Endodermal cell (in vitro differentiated cells): ENCODE measurements at regions not wholly inside any gene's neighbourhood (a gene's known extent, or its start where the extent isn't known, plus 50 kb on each side); places are given as distances from the start of the nearest gene placed in this dataset.

Experiments
- DNase-seq: peaks from one replicate; pipeline ENCODE4 v3.0.0-alpha.2; 2017
- H3K27ac ChIP-seq: 2 replicates; pipeline ENCODE4 v1.5.1; 2013; ENCODE audit warnings: mild to moderate bottlenecking, low read depth, low read length, moderate library complexity
- H3K27me3 ChIP-seq: 2 replicates; pipeline ENCODE4 v1.6.1; 2013; ENCODE audit warnings: mild to moderate bottlenecking, low read length, moderate library complexity; ENCODE audit not compliant: insufficient read depth, control insufficient read depth, poor library complexity, severe bottlenecking
- H3K36me3 ChIP-seq: 2 replicates; pipeline ENCODE4 v1.7.0; 2013; ENCODE audit warnings: mild to moderate bottlenecking, low read length, moderate library complexity; ENCODE audit not compliant: control insufficient read depth, insufficient read depth
- H3K4me1 ChIP-seq: one replicate; pipeline ENCODE4 v1.7.0; 2013; ENCODE audit warnings: low read length; ENCODE audit not compliant: control insufficient read depth, insufficient read depth
- H3K4me3 ChIP-seq: 2 replicates; pipeline ENCODE4 v1.5.1; 2013; ENCODE audit warnings: mild to moderate bottlenecking, low read length, moderate library complexity
- H3K9ac ChIP-seq: 2 replicates; pipeline ENCODE4 v1.6.1; 2013; ENCODE audit warnings: mild to moderate bottlenecking, low read length, moderate library complexity; ENCODE audit not compliant: poor library complexity, severe bottlenecking; ENCODE audit errors: extremely low read depth
- H3K9me3 ChIP-seq: 2 replicates; pipeline ENCODE4 v1.6.1; 2013; ENCODE audit warnings: mild to moderate bottlenecking, low read length, moderate library complexity; ENCODE audit not compliant: control insufficient read depth
- H3K27ac Mint-ChIP-seq: 2 replicates; pipeline ENCODE4 v1.8.0; 2020; ENCODE audit warnings: mixed read lengths
- H3K27me3 Mint-ChIP-seq: 2 replicates; pipeline ENCODE4 v1.8.0; 2021; ENCODE audit warnings: mild to moderate bottlenecking, mixed read lengths; ENCODE audit not compliant: insufficient read depth
- H3K36me3 Mint-ChIP-seq: 2 replicates; pipeline ENCODE4 v1.8.0; 2020; ENCODE audit warnings: low read depth, mixed read lengths
- H3K4me1 Mint-ChIP-seq: 2 replicates; pipeline ENCODE4 v1.8.0; 2020; ENCODE audit warnings: mixed read lengths
- H3K4me3 Mint-ChIP-seq: 2 replicates; pipeline ENCODE4 v1.8.0; 2020; ENCODE audit warnings: mild to moderate bottlenecking, moderate library complexity, mixed read lengths
- H3K9me3 Mint-ChIP-seq: 2 replicates; pipeline ENCODE4 v1.8.0; 2020; ENCODE audit warnings: mild to moderate bottlenecking, mixed read lengths
- CTCF ChIP-seq: fragments of 200-600 bp; sonication (generic); conservative IDR thresholded peaks from 2 replicates; pipeline ENCODE4 v1.5.0; 2021; ENCODE audit warnings: antibody characterized with exemption, mild to moderate bottlenecking
- WGBS, 2 experiments: methylation state at CpG; one replicate each; pipeline versions ENCODE4 v1.1.5 to v1.1.7; 2013; ENCODE audit warnings: missing lambda C conversion rate in 2 of 2, mixed read lengths in 1 of 2; ENCODE audit not compliant: insufficient coverage in 1 of 2, insufficient read length in 1 of 2; 5-methylcytosine and 5-hydroxymethylcytosine counted together

- Mint-ChIP-seq H3K27me3 (no peaks in the 10 kb centered on the region), H3K27ac (no peak overlapping the region), H3K4me1 (peaks cover 15% of the 10 kb centered on the region), H3K36me3 (no peaks in the 10 kb centered on the region), H3K9me3 (no peaks in the 10 kb centered on the region), H3K4me3 (no peak overlapping the region)
- no peak overlapping the region for H3K4me3 ChIP-seq
- peak; percentile 42 for DNase-seq
- TF ChIP-seq CTCF, result no peak
- no peaks in the 10 kb centered on the region for H3K9me3 ChIP-seq
- no peak overlapping the region for H3K27ac ChIP-seq
- H3K9ac ChIP-seq, result no peak overlapping the region
- 78% methylated on average over 1 of the region's 1 CpG; no CpG with 5 or more reads in 1 of the 2 experiments for WGBS, 2 experiments
- H3K4me1 ChIP-seq, result no peaks in the 10 kb centered on the region
- no peaks in the 10 kb centered on the region for H3K36me3 ChIP-seq
- no peaks in the 10 kb centered on the region for H3K27me3 ChIP-seq
Measured at GRCh38 chr12:29072631-29073030, 76.4 kb upstream of the FAR2 start.

- H3K9ac ChIP-seq, result no peak overlapping the region
- H3K4me3 ChIP-seq, result no peak overlapping the region
- 50% methylated on average over 2 of the region's 3 CpGs for WGBS, 2 experiments
- no peak overlapping the region for H3K27ac ChIP-seq
- no peaks in the 10 kb centered on the region for H3K9me3 ChIP-seq
- Mint-ChIP-seq H3K9me3 (no peaks in the 10 kb centered on the region), H3K36me3 (no peaks in the 10 kb centered on the region), H3K27me3 (no peaks in the 10 kb centered on the region), H3K4me1 (peaks cover 15% of the 10 kb centered on the region), H3K4me3 (no peak overlapping the region), H3K27ac (no peak overlapping the region)
- peak; percentile 98 for TF ChIP-seq CTCF
- no peaks in the 10 kb centered on the region for H3K4me1 ChIP-seq
- no peaks in the 10 kb centered on the region for H3K27me3 ChIP-seq
- peak; percentile 46 for DNase-seq
- no peaks in the 10 kb centered on the region for H3K36me3 ChIP-seq
Measured at GRCh38 chr12:29073631-29074239, 75.3 kb upstream of the FAR2 start.

- H3K4me1 Mint-ChIP-seq, result peaks cover 4% of the 10 kb centered on the region
- no peaks in the 10 kb centered on the region for H3K36me3 Mint-ChIP-seq
- DNase-seq, result no peak
- no peaks in the 10 kb centered on the region for H3K27me3 Mint-ChIP-seq
- Histone ChIP-seq H3K36me3 (no peaks in the 10 kb centered on the region), H3K9ac (no peak overlapping the region), H3K9me3 (no peaks in the 10 kb centered on the region), H3K4me1 (no peaks in the 10 kb centered on the region), H3K27me3 (no peaks in the 10 kb centered on the region), H3K4me3 (no peak overlapping the region), H3K27ac (no peak overlapping the region)
- H3K27ac Mint-ChIP-seq, result no peak overlapping the region
- H3K4me3 Mint-ChIP-seq, result no peak overlapping the region
- H3K9me3 Mint-ChIP-seq, result no peaks in the 10 kb centered on the region
- TF ChIP-seq CTCF, result no peak
Measured at GRCh38 chr12:29081101-29081500, 68.0 kb upstream of the FAR2 start.
